Germinal center (tissue), 1 donor: ENCODE measurements at regions not wholly inside any gene's neighbourhood (a gene's known extent, or its start where the extent isn't known, plus 50 kb on each side); places are given as distances from the start of the nearest gene placed in this dataset.
A peak's percentile ranks its signal among the peaks of the same experiment; 100 is the strongest.

ENCODE experiments used
- DNase-seq: peaks from one replicate; pipeline ENCODE4 v3.0.0; 2012; ENCODE audit warnings: mixed read lengths, low spot score

GRCh38 chr7:50166997-50167965 is 74.2 kb upstream of the ZPBP start:
- DNase-seq, result peak; percentile 54

- DNase-seq, result no peak
These were observed 71.6 kb upstream of the ZPBP start for GRCh38 chr7:50164559-50165170.

GRCh38 chr7:50160206-50160605 is 67.2 kb upstream of the ZPBP start:
- DNase-seq, result no peak

- DNase-seq, result no peak
These were observed 66.1 kb upstream of the ZPBP start for GRCh38 chr7:50159154-50159553.

GRCh38 chr7:50156706-50157105 is 63.7 kb upstream of the ZPBP start:
- DNase-seq, result no peak

GRCh38 chr7:50156163-50156562 is 63.1 kb upstream of the ZPBP start:
- no peak for DNase-seq

- DNase-seq, result no peak
These were observed 62.7 kb upstream of the ZPBP start for GRCh38 chr7:50155755-50156154.

- no peak for DNase-seq
These were observed 60.9 kb upstream of the ZPBP start for GRCh38 chr7:50153995-50154394.

- no peak for DNase-seq
These were observed 60.1 kb upstream of the ZPBP start for GRCh38 chr7:50153148-50153547.

GRCh38 chr7:50152486-50152885 is 59.4 kb upstream of the ZPBP start:
- DNase-seq, result no peak

- DNase-seq, result no peak
These were observed 58.6 kb upstream of the ZPBP start for GRCh38 chr7:50151661-50152060.

GRCh38 chr7:50151001-50151400 is 58.0 kb upstream of the ZPBP start:
- no peak for DNase-seq

- no peak for DNase-seq
These were observed 56.3 kb upstream of the ZPBP start for GRCh38 chr7:50149369-50149768.

- no peak for DNase-seq
These were observed 55.1 kb upstream of the ZPBP start for GRCh38 chr7:50147951-50148808.

- no peak for DNase-seq
These were observed 53.6 kb upstream of the ZPBP start for GRCh38 chr7:50146692-50147091.

- DNase-seq, result no peak
These were observed 52.8 kb upstream of the ZPBP start for GRCh38 chr7:50145801-50146338.

- no peak for DNase-seq
These were observed 52.2 kb upstream of the ZPBP start for GRCh38 chr7:50145226-50145625.
